ENCODE measurements at regions not wholly inside any gene's neighbourhood (a gene's known extent, or its start where the extent isn't known, plus 50 kb on each side); places are given as distances from the start of the nearest gene placed in this dataset.
"Not testable (repeated sequence)": the region's sequence is repeated elsewhere in the genome, so short reads cannot be mapped to it uniquely, and the experiment has no call there.

DNA sequence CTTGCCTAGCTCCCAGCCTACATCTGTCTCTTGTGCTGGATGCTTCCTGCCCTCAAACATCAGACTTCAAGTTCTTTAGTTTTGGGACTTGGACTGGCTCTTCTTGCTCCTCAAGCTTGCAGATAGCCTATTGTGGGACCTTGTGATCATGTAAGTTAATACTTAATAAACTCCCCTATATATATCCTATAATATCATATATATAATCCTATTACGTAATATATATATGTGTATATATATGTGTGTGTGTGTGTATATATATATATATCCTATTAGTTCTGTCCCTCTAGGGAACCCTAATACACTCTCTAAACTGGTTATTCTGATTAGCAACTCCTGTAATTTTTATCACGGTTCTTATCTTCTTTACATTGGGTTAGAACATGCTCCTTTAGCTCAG lies 274.9 kb upstream of the USP25 start:
- not testable (repeated sequence) for ATAC-seq (ENCODE audit: insufficient read depth, low read depth); H3K27me3 ChIP-seq (ENCODE audit: insufficient read depth, low read length, poor library complexity); H3K79me2 ChIP-seq (ENCODE audit: insufficient read depth, low read length); H2AFZ ChIP-seq (ENCODE audit: low read depth, low read length); H3K36me3 ChIP-seq (ENCODE audit: insufficient read depth, low read length); H3K4me2 ChIP-seq (ENCODE audit: insufficient read depth, low read length); H3K9me3 ChIP-seq (ENCODE audit: insufficient read depth, low read length, severe bottlenecking); H3K4me1 ChIP-seq (ENCODE audit: insufficient read depth, low read length); DNase-seq; H3K4me3 ChIP-seq (ENCODE audit: low read depth in 1 of 2, low read length in 2 of 2); H3K27ac ChIP-seq (ENCODE audit: low read length); H4K20me1 ChIP-seq (ENCODE audit: insufficient read depth, low read length); H3K9ac ChIP-seq (ENCODE audit: low read depth, low read length)

DNA sequence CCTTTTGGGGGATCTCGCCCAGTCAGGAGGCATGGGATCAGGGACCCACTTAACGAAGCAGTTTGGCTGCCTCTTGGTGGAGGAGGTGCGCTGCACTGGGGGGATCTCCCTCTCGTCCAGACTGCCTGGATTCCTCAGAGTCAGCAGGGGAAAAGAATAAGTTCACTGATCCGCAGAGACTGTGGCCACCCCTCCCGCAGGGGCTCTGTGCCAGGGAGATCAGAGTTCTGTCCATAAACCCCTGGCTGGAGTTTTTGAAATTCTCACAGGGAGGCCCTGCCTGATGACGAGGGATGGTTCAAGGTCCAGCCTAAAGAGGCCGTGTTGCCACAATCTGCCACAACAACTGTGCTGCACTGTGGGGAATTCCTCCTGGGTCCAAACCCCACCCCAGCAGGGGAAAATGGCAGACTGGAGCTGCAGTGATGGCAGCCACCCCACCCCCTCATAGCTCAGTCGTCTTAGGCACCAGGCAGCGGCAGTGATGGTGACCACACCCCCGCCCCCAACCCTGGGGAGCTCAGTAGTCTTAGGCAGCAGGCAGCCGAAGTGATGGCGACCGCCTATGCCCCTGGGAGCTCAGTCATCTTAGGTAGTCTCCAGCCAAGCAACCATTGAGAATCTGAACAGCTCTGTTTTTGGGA lies 273.8 kb upstream of the USP25 start:
- H4K20me1 ChIP-seq (ENCODE audit: insufficient read depth, low read length): no peaks in the 10 kb centered on the region
- H3K27ac ChIP-seq (ENCODE audit: low read length): no peak overlapping the region
- no peak for DNase-seq
- H3K79me2 ChIP-seq (ENCODE audit: insufficient read depth, low read length): no peaks in the 10 kb centered on the region
- H3K4me2 ChIP-seq (ENCODE audit: insufficient read depth, low read length): no peak overlapping the region
- H3K9ac ChIP-seq (ENCODE audit: low read depth, low read length): no peak overlapping the region
- no peaks in the 10 kb centered on the region for H3K9me3 ChIP-seq (ENCODE audit: insufficient read depth, low read length, severe bottlenecking)
- H3K27me3 ChIP-seq (ENCODE audit: insufficient read depth, low read length, poor library complexity): no peaks in the 10 kb centered on the region
- no peak overlapping the region for H2AFZ ChIP-seq (ENCODE audit: low read depth, low read length)
- H3K36me3 ChIP-seq (ENCODE audit: insufficient read depth, low read length): no peaks in the 10 kb centered on the region
- no peak overlapping the region for H3K4me3 ChIP-seq (ENCODE audit: low read depth in 1 of 2, low read length in 2 of 2)
- no peak for ATAC-seq (ENCODE audit: insufficient read depth, low read depth)
- TF ChIP-seq EZH2 (IDR thresholded peaks at IDR 0.05; ENCODE audit: borderline replicate concordance, low read depth, low read length, severe bottlenecking): no peak
- TF ChIP-seq, protein P1, sequence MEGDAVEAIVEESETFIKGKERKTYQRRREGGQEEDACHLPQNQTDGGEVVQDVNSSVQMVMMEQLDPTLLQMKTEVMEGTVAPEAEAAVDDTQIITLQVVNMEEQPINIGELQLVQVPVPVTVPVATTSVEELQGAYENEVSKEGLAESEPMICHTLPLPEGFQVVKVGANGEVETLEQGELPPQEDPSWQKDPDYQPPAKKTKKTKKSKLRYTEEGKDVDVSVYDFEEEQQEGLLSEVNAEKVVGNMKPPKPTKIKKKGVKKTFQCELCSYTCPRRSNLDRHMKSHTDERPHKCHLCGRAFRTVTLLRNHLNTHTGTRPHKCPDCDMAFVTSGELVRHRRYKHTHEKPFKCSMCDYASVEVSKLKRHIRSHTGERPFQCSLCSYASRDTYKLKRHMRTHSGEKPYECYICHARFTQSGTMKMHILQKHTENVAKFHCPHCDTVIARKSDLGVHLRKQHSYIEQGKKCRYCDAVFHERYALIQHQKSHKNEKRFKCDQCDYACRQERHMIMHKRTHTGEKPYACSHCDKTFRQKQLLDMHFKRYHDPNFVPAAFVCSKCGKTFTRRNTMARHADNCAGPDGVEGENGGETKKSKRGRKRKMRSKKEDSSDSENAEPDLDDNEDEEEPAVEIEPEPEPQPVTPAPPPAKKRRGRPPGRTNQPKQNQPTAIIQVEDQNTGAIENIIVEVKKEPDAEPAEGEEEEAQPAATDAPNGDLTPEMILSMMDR (IDR thresholded peaks at IDR 0.05; ENCODE audit: borderline replicate concordance, extremely low read depth, low read length, poor library complexity, severe bottlenecking): no peak
- no peaks in the 10 kb centered on the region for H3K4me1 ChIP-seq (ENCODE audit: insufficient read depth, low read length)

DNA sequence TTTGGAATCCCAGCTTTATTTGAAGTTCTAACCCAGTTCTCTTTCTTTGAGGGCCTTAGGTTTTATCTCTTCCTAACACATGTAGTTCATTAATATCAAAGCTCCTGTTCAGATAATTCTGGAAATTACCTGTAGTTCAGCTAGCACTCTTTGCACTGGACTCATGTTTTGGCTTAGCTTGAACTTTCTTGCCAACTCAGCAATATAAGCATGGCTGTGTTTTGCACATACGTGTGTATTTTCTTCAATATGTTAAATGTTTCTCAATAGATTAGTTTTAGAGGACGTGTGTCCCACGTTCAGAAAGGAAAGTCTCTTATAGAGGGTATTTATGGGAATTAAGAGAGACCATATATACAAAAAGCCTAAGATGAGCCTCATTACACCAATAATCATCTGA lies 271.8 kb upstream of the USP25 start:
- Histone ChIP-seq H4K20me1 (ENCODE audit: insufficient read depth, low read length) (no peaks in the 10 kb centered on the region), H3K9me3 (ENCODE audit: insufficient read depth, low read length, severe bottlenecking) (peaks cover 2% of the 10 kb centered on the region)

DNA sequence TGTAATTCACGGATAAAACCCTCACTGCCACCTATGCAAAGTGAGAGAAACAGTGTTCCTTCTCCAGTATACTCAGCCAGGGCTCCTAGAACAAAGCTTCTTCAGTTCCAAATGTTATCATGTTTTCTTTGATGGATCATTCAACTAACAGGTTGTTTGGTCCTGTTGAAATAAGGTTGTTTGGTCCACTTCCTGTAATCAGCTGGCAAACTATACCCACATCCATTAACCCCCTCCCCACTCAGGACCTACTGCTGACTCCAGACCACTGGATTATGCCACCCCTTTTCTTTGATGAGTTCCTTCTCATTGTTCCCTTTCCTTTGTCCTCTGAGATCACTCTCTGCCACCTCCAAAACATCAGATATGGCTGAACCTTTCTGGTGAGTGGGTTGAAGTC lies 267.7 kb upstream of the USP25 start:
- Histone ChIP-seq H3K4me2 (ENCODE audit: insufficient read depth, low read length) (no peak overlapping the region), H2AFZ (ENCODE audit: low read depth, low read length) (no peak overlapping the region), H3K27me3 (ENCODE audit: insufficient read depth, low read length, poor library complexity) (no peaks in the 10 kb centered on the region), H3K4me1 (ENCODE audit: insufficient read depth, low read length) (no peaks in the 10 kb centered on the region), H3K9me3 (ENCODE audit: insufficient read depth, low read length, severe bottlenecking) (peaks cover 2% of the 10 kb centered on the region), H3K4me3 (ENCODE audit: low read depth in 1 of 2, low read length in 2 of 2) (no peak overlapping the region), H3K27ac (ENCODE audit: low read length) (no peak overlapping the region), H3K79me2 (ENCODE audit: insufficient read depth, low read length) (no peaks in the 10 kb centered on the region), H3K9ac (ENCODE audit: low read depth, low read length) (no peak overlapping the region), H4K20me1 (ENCODE audit: insufficient read depth, low read length) (no peaks in the 10 kb centered on the region), H3K36me3 (ENCODE audit: insufficient read depth, low read length) (no peaks in the 10 kb centered on the region)
- DNase-seq (no peak), ATAC-seq (ENCODE audit: insufficient read depth, low read depth) (no peak)
- TF ChIP-seq, protein P1 (IDR thresholded peaks at IDR 0.05; ENCODE audit: borderline replicate concordance, extremely low read depth, low read length, poor library complexity, severe bottlenecking): no peak
- no peak for TF ChIP-seq EZH2 (IDR thresholded peaks at IDR 0.05; ENCODE audit: borderline replicate concordance, low read depth, low read length, severe bottlenecking)

More for the DNA sequence above, 271.8 kb upstream of the USP25 start:
- ATAC-seq (ENCODE audit: insufficient read depth, low read depth) (no peak), DNase-seq (no peak)
- Histone ChIP-seq H2AFZ (ENCODE audit: low read depth, low read length) (no peak overlapping the region), H3K79me2 (ENCODE audit: insufficient read depth, low read length) (no peaks in the 10 kb centered on the region), H3K9ac (ENCODE audit: low read depth, low read length) (no peak overlapping the region), H3K4me2 (ENCODE audit: insufficient read depth, low read length) (no peak overlapping the region), H3K4me3 (ENCODE audit: low read depth in 1 of 2, low read length in 2 of 2) (no peak overlapping the region), H3K4me1 (ENCODE audit: insufficient read depth, low read length) (no peaks in the 10 kb centered on the region), H3K27me3 (ENCODE audit: insufficient read depth, low read length, poor library complexity) (no peaks in the 10 kb centered on the region), H3K27ac (ENCODE audit: low read length) (no peak overlapping the region), H3K36me3 (ENCODE audit: insufficient read depth, low read length) (no peaks in the 10 kb centered on the region)
- TF ChIP-seq, protein P1 (IDR thresholded peaks at IDR 0.05; ENCODE audit: borderline replicate concordance, extremely low read depth, low read length, poor library complexity, severe bottlenecking): no peak
- no peak for TF ChIP-seq EZH2 (IDR thresholded peaks at IDR 0.05; ENCODE audit: borderline replicate concordance, low read depth, low read length, severe bottlenecking)

Measured in DND-41 (cell line).